Muscle layer of colon (tissue), 2 donors: ENCODE measurements at regions not wholly inside any gene's neighbourhood (a gene's known extent, or its start where the extent isn't known, plus 50 kb on each side); places are given as distances from the start of the nearest gene placed in this dataset.
"Not testable (repeated sequence)": the region's sequence is repeated elsewhere in the genome, so short reads cannot be mapped to it uniquely, and the experiment has no call there.

Experiments used
- H3K27ac ChIP-seq: one replicate; pipeline ENCODE4 v1.7.0; 2013; ENCODE audit warnings: low read depth, mild to moderate bottlenecking, low read length, moderate library complexity
- H3K27me3 ChIP-seq, 2 donors: one replicate each; pipeline ENCODE4 v1.7.0; 2013; ENCODE audit warnings: low read length in 2 of 2, mild to moderate bottlenecking in 2 of 2; ENCODE audit not compliant: insufficient read depth in 2 of 2, control insufficient read depth in 1 of 2
- H3K36me3 ChIP-seq: one replicate; pipeline ENCODE4 v1.7.0; 2013; ENCODE audit warnings: mild to moderate bottlenecking, low read length; ENCODE audit not compliant: insufficient read depth
- H3K4me1 ChIP-seq: one replicate; pipeline ENCODE4 v1.7.0; 2013; ENCODE audit warnings: mild to moderate bottlenecking, low read length; ENCODE audit not compliant: insufficient read depth
- H3K4me3 ChIP-seq, 2 donors: one replicate each; pipeline ENCODE4 v1.7.0; 2013; ENCODE audit warnings: low read length in 2 of 2, low read depth in 1 of 2, mild to moderate bottlenecking in 1 of 2, moderate library complexity in 1 of 2
- H3K9ac ChIP-seq: one replicate; pipeline ENCODE4 v1.7.0; 2013; ENCODE audit warnings: low read length
- H3K9me3 ChIP-seq: one replicate; pipeline ENCODE4 v1.7.0; 2013; ENCODE audit warnings: mild to moderate bottlenecking, low read length
- donor health status: abdominal sarcoma.
- donor health status: Adenocarcinoma of cecum.

- Histone ChIP-seq H3K4me1 (peaks cover 12% of the 10 kb centered on the region), H3K4me3 (no peak overlapping the region), H3K27ac (no peak overlapping the region), H3K36me3 (no peaks in the 10 kb centered on the region), H3K9me3 (no peaks in the 10 kb centered on the region), H3K9ac (no peak overlapping the region), H3K27me3 (no peaks in the 10 kb centered on the region)
These were observed 61.5 kb downstream of the RPUSD4 start for GRCh38 chr11:126149759-126150625.

GRCh38 chr11:126148317-126148716 lies 63.1 kb downstream of the RPUSD4 start:
- Histone ChIP-seq H3K27me3 (no peaks in the 10 kb centered on the region), H3K9me3 (no peaks in the 10 kb centered on the region), H3K9ac (no peak overlapping the region), H3K4me3 (no peak overlapping the region), H3K36me3 (no peaks in the 10 kb centered on the region), H3K27ac (no peak overlapping the region), H3K4me1 (peaks cover 12% of the 10 kb centered on the region)

GRCh38 chr11:126147208-126148111 lies 64.0 kb downstream of the RPUSD4 start:
- Histone ChIP-seq H3K27ac (no peak overlapping the region), H3K9ac (no peak overlapping the region), H3K4me1 (peaks cover 12% of the 10 kb centered on the region), H3K9me3 (no peaks in the 10 kb centered on the region), H3K27me3 (no peaks in the 10 kb centered on the region), H3K4me3 (no peak overlapping the region), H3K36me3 (no peaks in the 10 kb centered on the region)

- no peak overlapping the region for H3K4me3 ChIP-seq
- no peaks in the 10 kb centered on the region for H3K27me3 ChIP-seq
- H3K36me3 ChIP-seq, result no peaks in the 10 kb centered on the region
- no peak overlapping the region for H3K9ac ChIP-seq
- peaks cover 16% of the 10 kb centered on the region for H3K4me1 ChIP-seq
- no peaks in the 10 kb centered on the region for H3K9me3 ChIP-seq
- H3K27ac ChIP-seq, result peak overlapping the region; percentile 52
These were observed 64.8 kb downstream of the RPUSD4 start for GRCh38 chr11:126146454-126147192.

GRCh38 chr11:126145954-126146353 lies 65.5 kb downstream of the RPUSD4 start:
- Histone ChIP-seq H3K27ac (no peak overlapping the region), H3K27me3 (no peaks in the 10 kb centered on the region), H3K9ac (no peak overlapping the region), H3K36me3 (no peaks in the 10 kb centered on the region), H3K4me1 (peaks cover 23% of the 10 kb centered on the region), H3K4me3 (no peak overlapping the region), H3K9me3 (no peaks in the 10 kb centered on the region)

GRCh38 chr11:126143491-126143890 lies 68.0 kb downstream of the RPUSD4 start:
- H3K4me1 ChIP-seq, result peaks cover 47% of the 10 kb centered on the region
- not testable (repeated sequence) for H3K9me3 ChIP-seq

GRCh38 chr11:126140926-126141280 lies 70.5 kb downstream of the RPUSD4 start:
- no peaks in the 10 kb centered on the region for H3K36me3 ChIP-seq
- peak overlapping the region; percentile 96 for H3K27ac ChIP-seq
- H3K4me1 ChIP-seq, result peaks cover 60% of the 10 kb centered on the region
- H3K9ac ChIP-seq, result no peak overlapping the region
- no peaks in the 10 kb centered on the region for H3K27me3 ChIP-seq
- H3K4me3 ChIP-seq, result peak overlapping the region in 1 of 2 donors; percentile 52
- no peaks in the 10 kb centered on the region for H3K9me3 ChIP-seq

More at GRCh38 chr11:126143491-126143890, 68.0 kb downstream of the RPUSD4 start:
- H3K27me3 ChIP-seq, H3K4me3 ChIP-seq, H3K27ac ChIP-seq, H3K9ac ChIP-seq, H3K36me3 ChIP-seq: not testable (repeated sequence)

- Histone ChIP-seq H3K36me3 (no peaks in the 10 kb centered on the region), H3K27ac (peak overlapping the region; percentile 96), H3K4me1 (peaks cover 65% of the 10 kb centered on the region), H3K4me3 (peak overlapping the region in 1 of 2 donors; percentile 52), H3K9me3 (no peaks in the 10 kb centered on the region), H3K9ac (no peak overlapping the region), H3K27me3 (no peaks in the 10 kb centered on the region)
These were observed 71.1 kb downstream of the RPUSD4 start for GRCh38 chr11:126140201-126140925.

- peaks cover 71% of the 10 kb centered on the region for H3K4me1 ChIP-seq
- peak overlapping the region; percentile 96 for H3K27ac ChIP-seq
- H3K27me3 ChIP-seq, result no peaks in the 10 kb centered on the region
- no peaks in the 10 kb centered on the region for H3K9me3 ChIP-seq
- no peaks in the 10 kb centered on the region for H3K36me3 ChIP-seq
- H3K9ac ChIP-seq, result no peak overlapping the region
- H3K4me3 ChIP-seq, result peak overlapping the region in 1 of 2 donors; percentile 52
These were observed 72.0 kb downstream of the RPUSD4 start for GRCh38 chr11:126139111-126140091.

GRCh38 chr11:126138636-126139035 lies 72.8 kb downstream of the RPUSD4 start:
- H3K27me3 ChIP-seq, result no peaks in the 10 kb centered on the region
- H3K4me3 ChIP-seq, result no peak overlapping the region
- H3K9me3 ChIP-seq, result no peaks in the 10 kb centered on the region
- no peak overlapping the region for H3K9ac ChIP-seq
- no peaks in the 10 kb centered on the region for H3K36me3 ChIP-seq
- peaks cover 71% of the 10 kb centered on the region for H3K4me1 ChIP-seq
- H3K27ac ChIP-seq, result peak overlapping the region; percentile 96
